ENCODE measurements at regions not wholly inside any gene's neighbourhood (a gene's known extent, or its start where the extent isn't known, plus 50 kb on each side); places are given as distances from the start of the nearest gene placed in this dataset.
"Not testable (repeated sequence)": the region's sequence is repeated elsewhere in the genome, so short reads cannot be mapped to it uniquely, and the experiment has no call there.

GRCh38 chr12:11546582-11547270 lies 102.7 kb upstream of the ETV6 start:
- not testable (repeated sequence) for TF ChIP-seq MXD4 (CRISPR knock-in tag; IDR thresholded peaks at IDR 0.05; ENCODE audit: borderline replicate concordance); TCF7 (CRISPR knock-in tag; IDR thresholded peaks at IDR 0.05; ENCODE audit: low read depth); CTCF (IDR thresholded peaks at IDR 0.05); CREB1 (CRISPR knock-in tag; IDR thresholded peaks at IDR 0.05)

All from WTC11 (cell line).